Prostate gland (tissue), 2 donors: ENCODE measurements at regions not wholly inside any gene's neighbourhood (a gene's known extent, or its start where the extent isn't known, plus 50 kb on each side); places are given as distances from the start of the nearest gene placed in this dataset.

Experiments used
- DNase-seq: peaks from one replicate; pipeline ENCODE4 v3.0.0-alpha.2; 2019; ENCODE audit warnings: low spot score
- H3K27ac ChIP-seq, 2 donors: fragments of 200-600 bp; sonication (generic); 2 replicates each; pipeline ENCODE4 v1.5.1; 2017 to 2019
- H3K27me3 ChIP-seq: fragments of 200-600 bp; sonication (generic); replicated peaks from 2 replicates; pipeline ENCODE4 v1.5.1; 2019; ENCODE audit not compliant: insufficient read depth
- H3K36me3 ChIP-seq, 2 donors: fragments of 200-600 bp; sonication (generic); 1 replicate in 1 of 2; 2 replicates in 1 of 2; pipeline versions ENCODE4 v1.5.1 to v1.8.1; 2017 to 2019
- H3K4me1 ChIP-seq: fragments of 200-600 bp; sonication (generic); replicated peaks from 2 replicates; pipeline ENCODE4 v1.5.1; 2019
- H3K4me3 ChIP-seq, 2 donors: fragments of 200-600 bp; sonication (generic); 2 replicates each; pipeline ENCODE4 v1.5.1; 2017 to 2019
- H3K9me3 ChIP-seq: fragments of 200-600 bp; sonication (generic); 2 replicates; pipeline ENCODE4 v1.5.1; 2017
- POLR2A ChIP-seq: fragments of 450-650 bp; IDR thresholded peaks from one replicate; pipeline ENCODE4 v1.6.1; 2016; ENCODE audit warnings: antibody characterized with exemption, mild to moderate bottlenecking
- POLR2AphosphoS5 ChIP-seq: sonication (generic); formaldehyde crosslinking; IDR thresholded peaks from one replicate; pipeline ENCODE4 v1.6.1; 2017; ENCODE audit warnings: antibody characterized with exemption
- WGBS: methylation state at CpG from one replicate; pipeline ENCODE4 v1.1.5; 2018; 5-methylcytosine and 5-hydroxymethylcytosine counted together
- intact Hi-C: fragments of 100-400 bp; cut with DNase I; formaldehyde crosslinking; loops from one replicate; pipeline ENCODE4 v1.14.2; 2022
- TF ChIP-seq, protein P1 (sequence below), 4 experiments: fragments of 200-600 bp in 2 of 4; fragments of 450-650 bp in 2 of 4; sonication (generic) in 2 of 4; IDR thresholded peaks; 1 replicate in 3 of 4; 2 replicates in 1 of 4; pipeline ENCODE4 v1.5.1; 2016 to 2019; ENCODE audit warnings: antibody characterized with exemption in 4 of 4, mild to moderate bottlenecking in 2 of 4, moderate library complexity in 2 of 4

DNA sequence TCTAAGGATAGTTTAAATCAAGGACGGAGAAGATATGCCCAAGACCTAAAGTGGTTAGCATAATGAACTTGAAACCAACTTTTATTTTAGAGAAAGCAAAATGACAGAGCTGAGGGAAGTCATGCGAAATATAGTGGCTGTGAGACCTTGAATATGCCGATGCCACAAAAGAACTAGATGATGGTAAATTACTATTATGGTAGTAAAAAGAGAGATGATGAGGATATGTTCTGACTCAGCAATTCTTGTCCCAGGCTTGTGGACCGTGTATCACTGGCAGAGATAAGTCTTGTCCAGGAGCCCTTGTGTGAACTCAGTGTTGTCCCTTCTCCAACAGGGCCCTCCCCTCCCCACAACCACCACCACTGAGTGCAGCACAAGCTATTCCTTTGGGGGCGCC lies 1605.6 kb upstream of the TENM3 start:
- no peak overlapping the region for H3K4me3 ChIP-seq
- TF ChIP-seq POLR2AphosphoS5 (no peak), POLR2A (no peak)
- TF ChIP-seq, protein P1, sequence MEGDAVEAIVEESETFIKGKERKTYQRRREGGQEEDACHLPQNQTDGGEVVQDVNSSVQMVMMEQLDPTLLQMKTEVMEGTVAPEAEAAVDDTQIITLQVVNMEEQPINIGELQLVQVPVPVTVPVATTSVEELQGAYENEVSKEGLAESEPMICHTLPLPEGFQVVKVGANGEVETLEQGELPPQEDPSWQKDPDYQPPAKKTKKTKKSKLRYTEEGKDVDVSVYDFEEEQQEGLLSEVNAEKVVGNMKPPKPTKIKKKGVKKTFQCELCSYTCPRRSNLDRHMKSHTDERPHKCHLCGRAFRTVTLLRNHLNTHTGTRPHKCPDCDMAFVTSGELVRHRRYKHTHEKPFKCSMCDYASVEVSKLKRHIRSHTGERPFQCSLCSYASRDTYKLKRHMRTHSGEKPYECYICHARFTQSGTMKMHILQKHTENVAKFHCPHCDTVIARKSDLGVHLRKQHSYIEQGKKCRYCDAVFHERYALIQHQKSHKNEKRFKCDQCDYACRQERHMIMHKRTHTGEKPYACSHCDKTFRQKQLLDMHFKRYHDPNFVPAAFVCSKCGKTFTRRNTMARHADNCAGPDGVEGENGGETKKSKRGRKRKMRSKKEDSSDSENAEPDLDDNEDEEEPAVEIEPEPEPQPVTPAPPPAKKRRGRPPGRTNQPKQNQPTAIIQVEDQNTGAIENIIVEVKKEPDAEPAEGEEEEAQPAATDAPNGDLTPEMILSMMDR (IDR thresholded peaks at IDR 0.05): no peak
- H3K27ac ChIP-seq: no peak overlapping the region
- no peaks in the 10 kb centered on the region for H3K36me3 ChIP-seq
- H3K9me3 ChIP-seq: no peaks in the 10 kb centered on the region
- WGBS: 85% methylated on average over 5 of the region's 5 CpGs
- no peaks in the 10 kb centered on the region for H3K4me1 ChIP-seq
- DNase-seq: no peak
- intact Hi-C loops: no loop called here
- H3K27me3 ChIP-seq: no peaks in the 10 kb centered on the region

DNA sequence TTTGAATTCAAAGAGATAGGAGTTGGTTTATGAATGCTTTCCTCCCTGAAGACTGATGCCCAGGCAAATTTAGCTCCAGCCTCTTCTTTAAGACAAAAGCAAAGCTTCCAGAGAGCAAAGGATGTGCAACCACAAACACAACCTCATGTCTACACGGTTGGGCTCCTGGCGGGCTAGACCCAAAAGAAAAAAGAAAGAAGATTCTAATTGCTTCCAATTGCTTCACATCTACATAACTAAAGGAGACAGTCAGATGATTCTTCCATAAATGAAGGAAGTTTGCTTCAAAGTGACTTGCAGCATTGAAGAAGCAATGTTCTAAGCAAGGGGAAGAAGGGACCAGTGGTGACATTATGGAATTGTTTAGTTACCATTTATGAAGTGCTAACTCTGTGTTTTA lies 1603.0 kb upstream of the TENM3 start:
- Histone ChIP-seq H3K27me3 (no peaks in the 10 kb centered on the region), H3K36me3 (no peaks in the 10 kb centered on the region), H3K4me1 (no peaks in the 10 kb centered on the region), H3K4me3 (no peak overlapping the region), H3K9me3 (no peaks in the 10 kb centered on the region), H3K27ac (no peak overlapping the region)
- WGBS: 53% methylated on average over 2 of the region's 2 CpGs
- intact Hi-C loops: no loop called here
- no peak for DNase-seq
- TF ChIP-seq, protein P1 (IDR thresholded peaks at IDR 0.05): no peak
- TF ChIP-seq POLR2A (no peak), POLR2AphosphoS5 (no peak)

DNA sequence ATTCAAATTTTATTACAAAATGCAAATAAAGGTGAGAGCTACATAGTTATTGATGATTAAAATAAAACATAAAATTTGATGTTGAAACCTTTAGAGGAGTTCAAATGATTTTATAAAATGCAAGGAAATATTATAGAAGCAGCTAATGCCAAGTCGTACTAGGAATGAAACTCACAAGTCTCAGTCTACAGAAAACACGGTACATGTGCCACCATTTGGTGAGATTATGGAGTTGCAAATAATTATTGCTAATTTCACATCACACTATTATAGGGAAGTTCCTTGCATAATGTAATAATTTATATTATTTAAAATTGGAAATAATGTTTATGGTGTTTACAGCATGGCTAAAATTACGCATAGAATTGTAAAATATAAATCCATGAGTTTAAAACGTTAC lies 1601.7 kb upstream of the TENM3 start:
- intact Hi-C loops: no loop called here
- Histone ChIP-seq H3K36me3 (no peaks in the 10 kb centered on the region), H3K4me1 (no peaks in the 10 kb centered on the region), H3K9me3 (no peaks in the 10 kb centered on the region), H3K4me3 (no peak overlapping the region), H3K27me3 (no peaks in the 10 kb centered on the region), H3K27ac (no peak overlapping the region)
- no peak for DNase-seq
- TF ChIP-seq, protein P1 (IDR thresholded peaks at IDR 0.05): no peak
- TF ChIP-seq POLR2A: no peak
- no peak for TF ChIP-seq POLR2AphosphoS5
- WGBS: 58% methylated on average over 4 of the region's 4 CpGs

DNA sequence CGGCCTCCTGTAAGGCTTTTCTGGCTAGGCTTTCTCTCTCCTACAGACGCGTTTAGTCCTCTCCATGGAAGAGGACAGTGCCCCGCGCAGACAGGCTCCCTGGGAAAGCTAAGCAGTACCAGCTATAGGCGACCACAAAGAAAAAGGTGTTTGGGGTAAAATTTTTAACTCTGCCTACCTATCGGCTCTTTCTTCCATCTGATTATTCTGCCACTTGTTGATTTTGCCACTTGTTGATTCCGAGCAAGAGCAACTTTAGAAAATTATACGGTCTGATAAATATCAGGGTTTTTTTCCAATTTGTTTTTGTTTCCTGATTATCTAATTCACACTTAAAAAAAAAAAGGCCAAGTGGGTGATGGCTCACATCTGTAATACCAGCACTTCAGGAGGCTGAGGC lies 1600.5 kb upstream of the TENM3 start:
- Histone ChIP-seq H3K27me3 (no peaks in the 10 kb centered on the region), H3K4me1 (no peaks in the 10 kb centered on the region), H3K36me3 (no peaks in the 10 kb centered on the region), H3K27ac (no peak overlapping the region), H3K9me3 (no peaks in the 10 kb centered on the region), H3K4me3 (no peak overlapping the region)
- WGBS: 90% methylated on average over 9 of the region's 9 CpGs
- no peak for TF ChIP-seq POLR2A
- TF ChIP-seq POLR2AphosphoS5: no peak
- TF ChIP-seq, protein P1 (IDR thresholded peaks at IDR 0.05): no peak
- DNase-seq: no peak
- intact Hi-C loops: no loop called here

DNA sequence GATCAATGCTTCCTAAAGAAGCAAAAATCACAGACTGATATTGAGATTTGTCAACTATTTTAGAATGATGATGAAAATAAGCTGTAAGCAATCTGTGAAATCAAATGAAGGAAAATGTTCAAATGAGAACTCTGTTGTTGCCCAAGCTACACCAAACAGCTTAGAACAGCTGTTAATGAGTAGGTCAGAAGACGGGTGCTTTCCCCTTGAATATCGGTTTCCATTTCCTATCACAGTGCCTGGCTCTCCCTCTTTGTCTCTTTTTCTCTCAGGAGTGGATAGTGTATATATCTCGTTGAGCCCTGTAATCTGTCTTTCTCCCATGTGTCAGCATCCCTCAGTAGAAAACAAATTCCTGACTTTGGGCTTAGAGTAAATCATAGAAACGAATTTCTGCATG lies 1592.9 kb upstream of the TENM3 start:
- no peak overlapping the region for H3K4me3 ChIP-seq
- H3K9me3 ChIP-seq: no peaks in the 10 kb centered on the region
- 75% methylated on average over 4 of the region's 4 CpGs for WGBS
- TF ChIP-seq, protein P1 (IDR thresholded peaks at IDR 0.05): no peak
- TF ChIP-seq POLR2AphosphoS5 (no peak), POLR2A (no peak)
- intact Hi-C loops: no loop called here
- H3K27ac ChIP-seq: no peak overlapping the region
- H3K36me3 ChIP-seq: no peaks in the 10 kb centered on the region
- H3K4me1 ChIP-seq: no peaks in the 10 kb centered on the region
- no peaks in the 10 kb centered on the region for H3K27me3 ChIP-seq
- no peak for DNase-seq
